ENCODE measurements at regions not wholly inside any gene's neighbourhood (a gene's known extent, or its start where the extent isn't known, plus 50 kb on each side); places are given as distances from the start of the nearest gene placed in this dataset.

- no peak for TF ChIP-seq SP1 (IDR thresholded peaks at IDR 0.05)
- TF ChIP-seq BHLHE40 (IDR thresholded peaks at IDR 0.05; ENCODE audit: borderline replicate concordance): no peak
- TF ChIP-seq SUZ12 (IDR thresholded peaks at IDR 0.05): no peak
- no peak for TF ChIP-seq FOXM1 (IDR thresholded peaks at IDR 0.05; ENCODE audit: borderline replicate concordance)
- TF ChIP-seq LEF1 (IDR thresholded peaks at IDR 0.05; ENCODE audit: borderline replicate concordance): no peak
- TF ChIP-seq FOXK2 (IDR thresholded peaks at IDR 0.05): no peak
- no peak for TF ChIP-seq FOXA1 (IDR thresholded peaks at IDR 0.05)
- TF ChIP-seq ELF4 (IDR thresholded peaks at IDR 0.05): no peak
- no peak for TF ChIP-seq PKNOX1 (IDR thresholded peaks at IDR 0.05)
- no peak for TF ChIP-seq L3MBTL2 (conservative IDR thresholded peaks at IDR 0.05)
- no peak for TF ChIP-seq TARDBP (IDR thresholded peaks at IDR 0.05)
- TF ChIP-seq CTBP1 (IDR thresholded peaks at IDR 0.05; ENCODE audit: borderline replicate concordance): no peak
- TF ChIP-seq HDGF (IDR thresholded peaks at IDR 0.05; ENCODE audit: borderline replicate concordance): no peak
- no peak for TF ChIP-seq NFRKB (IDR thresholded peaks at IDR 0.05)
These were observed 97.3 kb upstream of the PAXBP1 start for GRCh38 chr21:32868631-32869454.
